ENCODE measurements at regions not wholly inside any gene's neighbourhood (a gene's known extent, or its start where the extent isn't known, plus 50 kb on each side); places are given as distances from the start of the nearest gene placed in this dataset.

DNA sequence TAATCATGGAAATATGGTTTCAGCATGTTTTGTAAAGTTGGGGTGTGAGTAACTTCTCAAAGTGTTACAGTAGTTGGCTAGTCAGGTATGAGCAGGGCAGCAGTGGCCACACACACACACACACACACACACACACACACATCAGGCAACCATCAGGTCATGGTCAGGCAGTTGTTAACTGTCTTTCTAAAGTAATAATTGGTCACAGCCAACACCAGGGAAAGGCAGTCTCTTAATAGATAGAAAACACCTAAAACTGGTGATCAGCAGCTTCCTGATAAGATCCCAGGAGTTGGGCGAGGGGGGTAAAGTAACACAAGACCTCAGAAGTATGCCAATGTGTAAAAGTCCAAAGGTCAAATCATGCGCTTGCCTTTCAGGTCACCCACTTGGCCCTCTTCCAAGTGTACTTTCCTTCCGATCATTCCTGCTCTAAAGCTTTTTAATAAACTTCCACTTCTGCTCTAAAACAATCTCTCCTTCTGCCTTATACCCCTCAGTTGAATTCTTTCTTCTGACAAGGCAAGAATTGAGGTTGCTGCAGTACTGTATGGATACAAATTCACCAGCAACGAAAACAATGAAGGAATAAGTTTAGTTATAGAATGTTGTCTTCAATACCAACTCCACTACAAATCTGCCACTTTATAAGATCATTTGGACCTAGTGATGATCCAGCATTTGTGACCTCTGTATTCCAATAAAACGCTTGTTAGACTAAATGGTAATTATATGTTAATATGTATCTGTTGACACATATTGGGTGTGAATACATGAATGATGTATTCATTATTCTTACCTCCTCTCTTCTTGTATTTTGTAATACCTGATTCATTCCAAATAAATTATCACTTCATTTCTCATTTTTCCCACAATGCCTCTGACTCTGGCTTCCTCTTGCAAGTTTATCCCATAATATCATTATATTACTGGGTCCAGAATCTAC, 254.3 kb downstream of the METTL4 start:
- Histone ChIP-seq H3K9ac (ENCODE audit: low read length in 3 of 3) (no peak overlapping the region), H3K36me3 (ENCODE audit: control insufficient read depth in 2 of 3, insufficient read depth in 3 of 3, low read length in 3 of 3) (no peaks in the 10 kb centered on the region), H3K9me3 (ENCODE audit: control insufficient read depth in 2 of 3, insufficient read depth in 1 of 3, low read length in 3 of 3) (no peaks in the 10 kb centered on the region), H3K4me3 (ENCODE audit: low read length in 3 of 3) (no peak overlapping the region), H3K27me3 (ENCODE audit: control insufficient read depth, insufficient read depth, low read length) (no peaks in the 10 kb centered on the region), H3K27ac (ENCODE audit: low read depth in 2 of 2, low read length in 2 of 2) (no peak overlapping the region), H3K4me1 (ENCODE audit: control insufficient read depth in 2 of 3, insufficient read depth in 2 of 3, low read depth in 1 of 3, low read length in 3 of 3) (no peaks in the 10 kb centered on the region)
- TF ChIP-seq, protein P1, sequence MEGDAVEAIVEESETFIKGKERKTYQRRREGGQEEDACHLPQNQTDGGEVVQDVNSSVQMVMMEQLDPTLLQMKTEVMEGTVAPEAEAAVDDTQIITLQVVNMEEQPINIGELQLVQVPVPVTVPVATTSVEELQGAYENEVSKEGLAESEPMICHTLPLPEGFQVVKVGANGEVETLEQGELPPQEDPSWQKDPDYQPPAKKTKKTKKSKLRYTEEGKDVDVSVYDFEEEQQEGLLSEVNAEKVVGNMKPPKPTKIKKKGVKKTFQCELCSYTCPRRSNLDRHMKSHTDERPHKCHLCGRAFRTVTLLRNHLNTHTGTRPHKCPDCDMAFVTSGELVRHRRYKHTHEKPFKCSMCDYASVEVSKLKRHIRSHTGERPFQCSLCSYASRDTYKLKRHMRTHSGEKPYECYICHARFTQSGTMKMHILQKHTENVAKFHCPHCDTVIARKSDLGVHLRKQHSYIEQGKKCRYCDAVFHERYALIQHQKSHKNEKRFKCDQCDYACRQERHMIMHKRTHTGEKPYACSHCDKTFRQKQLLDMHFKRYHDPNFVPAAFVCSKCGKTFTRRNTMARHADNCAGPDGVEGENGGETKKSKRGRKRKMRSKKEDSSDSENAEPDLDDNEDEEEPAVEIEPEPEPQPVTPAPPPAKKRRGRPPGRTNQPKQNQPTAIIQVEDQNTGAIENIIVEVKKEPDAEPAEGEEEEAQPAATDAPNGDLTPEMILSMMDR (IDR thresholded peaks at IDR 0.05; ENCODE audit: borderline replicate concordance, extremely low read depth, insufficient read depth): no peak
- intact Hi-C loops (cut with DNase I): no loop called here
- DNase-seq (peak in 1 of 5 donors; percentile 6), FAIRE-seq (no peak)

DNA sequence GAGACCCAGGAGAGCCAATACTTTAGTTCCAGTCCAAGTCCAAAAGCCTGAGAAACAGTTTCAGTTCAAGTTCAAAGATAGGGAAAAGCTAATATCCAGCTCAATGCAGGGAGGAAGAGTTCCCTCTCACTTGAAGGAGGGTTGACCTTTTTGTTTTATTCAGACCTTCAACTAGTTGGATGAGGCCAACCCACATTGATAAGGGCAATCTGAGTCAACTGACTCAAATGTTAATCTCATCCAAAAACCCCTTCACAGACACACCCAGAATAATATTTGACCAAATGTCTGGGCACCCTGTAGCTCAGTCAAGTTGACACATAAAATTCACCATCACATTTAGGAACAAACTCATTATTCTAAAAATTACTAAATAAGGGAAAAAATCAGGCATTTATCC, 246.8 kb downstream of the METTL4 start:
- Histone ChIP-seq H3K4me1 (ENCODE audit: control insufficient read depth in 2 of 3, insufficient read depth in 2 of 3, low read depth in 1 of 3, low read length in 3 of 3) (no peaks in the 10 kb centered on the region), H3K36me3 (ENCODE audit: control insufficient read depth in 2 of 3, insufficient read depth in 3 of 3, low read length in 3 of 3) (no peaks in the 10 kb centered on the region), H3K9ac (ENCODE audit: low read length in 3 of 3) (no peak overlapping the region), H3K27me3 (ENCODE audit: control insufficient read depth, insufficient read depth, low read length) (no peaks in the 10 kb centered on the region), H3K4me3 (ENCODE audit: low read length in 3 of 3) (no peak overlapping the region), H3K27ac (ENCODE audit: low read depth in 2 of 2, low read length in 2 of 2) (no peak overlapping the region), H3K9me3 (ENCODE audit: control insufficient read depth in 2 of 3, insufficient read depth in 1 of 3, low read length in 3 of 3) (no peaks in the 10 kb centered on the region)
- DNase-seq (no peak), FAIRE-seq (no peak)
- intact Hi-C loops (cut with DNase I): no loop called here
- TF ChIP-seq, protein P1 (IDR thresholded peaks at IDR 0.05; ENCODE audit: borderline replicate concordance, extremely low read depth, insufficient read depth): no peak

DNA sequence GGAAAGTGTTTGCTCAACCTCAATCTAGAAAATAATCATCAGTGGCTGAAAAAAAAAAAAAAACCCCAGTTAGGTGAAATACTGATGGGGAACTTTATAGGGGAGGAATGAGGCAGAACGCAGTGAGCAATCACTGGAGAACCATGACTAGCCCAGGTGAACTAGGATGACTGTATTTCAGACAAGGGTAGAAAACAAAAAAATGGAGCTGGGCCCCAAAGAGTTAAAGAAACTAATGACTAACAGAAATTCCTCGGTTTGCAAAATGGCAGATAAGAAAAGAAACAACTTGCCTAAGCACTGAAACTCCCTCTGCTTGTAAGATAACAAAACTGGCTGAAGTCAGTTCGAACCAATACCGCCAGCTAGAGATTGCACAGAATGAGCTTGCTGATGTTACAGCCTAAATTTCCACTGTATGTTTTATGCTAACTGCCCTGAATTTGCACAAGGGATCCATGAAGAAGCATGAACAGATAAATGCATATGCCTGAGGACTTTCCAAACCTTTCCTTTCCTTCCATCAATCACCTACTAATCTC, 245.9 kb downstream of the METTL4 start:
- Histone ChIP-seq H3K27me3 (ENCODE audit: control insufficient read depth, insufficient read depth, low read length) (no peaks in the 10 kb centered on the region), H3K9me3 (ENCODE audit: control insufficient read depth in 2 of 3, insufficient read depth in 1 of 3, low read length in 3 of 3) (no peaks in the 10 kb centered on the region), H3K9ac (ENCODE audit: low read length in 3 of 3) (no peak overlapping the region), H3K4me1 (ENCODE audit: control insufficient read depth in 2 of 3, insufficient read depth in 2 of 3, low read depth in 1 of 3, low read length in 3 of 3) (no peaks in the 10 kb centered on the region), H3K4me3 (ENCODE audit: low read length in 3 of 3) (no peak overlapping the region), H3K27ac (ENCODE audit: low read depth in 2 of 2, low read length in 2 of 2) (no peak overlapping the region), H3K36me3 (ENCODE audit: control insufficient read depth in 2 of 3, insufficient read depth in 3 of 3, low read length in 3 of 3) (no peaks in the 10 kb centered on the region)
- no peak for FAIRE-seq
- TF ChIP-seq, protein P1 (IDR thresholded peaks at IDR 0.05; ENCODE audit: borderline replicate concordance, extremely low read depth, insufficient read depth): no peak
- intact Hi-C loops (cut with DNase I): no loop called here
- no peak for DNase-seq

Data from kidney (tissue), 13 donors.